Peyer's patch (tissue), 4 donors: ENCODE measurements at regions not wholly inside any gene's neighbourhood (a gene's known extent, or its start where the extent isn't known, plus 50 kb on each side); places are given as distances from the start of the nearest gene placed in this dataset.

Source experiments
- DNase-seq, 3 donors: peaks; one replicate each; pipeline ENCODE4 v3.0.0-alpha.2; 2017 to 2019
- H3K27ac ChIP-seq, 4 donors: fragments of 200-600 bp; sonication (generic); one replicate each; pipeline ENCODE4 v1.5.1; 2016 to 2019
- H3K27me3 ChIP-seq, 2 donors: fragments of 200-600 bp; sonication (generic); one replicate each; pipeline ENCODE4 v1.5.1; 2019
- H3K36me3 ChIP-seq, 3 donors: fragments of 200-600 bp; sonication (generic); one replicate each; pipeline ENCODE4 v1.5.1; 2016 to 2019
- H3K4me1 ChIP-seq, 4 donors: fragments of 200-600 bp; sonication (generic); one replicate each; pipeline ENCODE4 v1.5.1; 2016 to 2019
- H3K4me3 ChIP-seq, 4 donors: fragments of 200-600 bp; sonication (generic); 1 replicate in 3 of 4; 2 replicates in 1 of 4; pipeline ENCODE4 v1.5.1; 2016 to 2019; ENCODE audit warnings: mild to moderate bottlenecking in 1 of 4
- H3K9me3 ChIP-seq, 4 donors: fragments of 200-600 bp; sonication (generic); one replicate each; pipeline ENCODE4 v1.5.1; 2016 to 2019; ENCODE audit warnings: mild to moderate bottlenecking in 1 of 4
- CTCF ChIP-seq, 6 experiments: fragments of 450-650 bp in 4 of 6; fragments of 200-600 bp in 2 of 6; sonication (generic) in 1 of 6; IDR thresholded peaks; one replicate each; pipeline ENCODE4 v1.5.1; 2017 to 2019; ENCODE audit warnings: antibody characterized with exemption in 6 of 6, mild to moderate bottlenecking in 3 of 6, moderate library complexity in 1 of 6
- POLR2A ChIP-seq, 2 donors: fragments of 450-650 bp; IDR thresholded peaks; one replicate each; pipeline ENCODE4 v1.5.1; 2017; ENCODE audit warnings: antibody characterized with exemption in 2 of 2, mild to moderate bottlenecking in 2 of 2, moderate library complexity in 2 of 2

- Histone ChIP-seq H3K36me3 (no peaks in the 10 kb centered on the region), H3K4me1 (no peaks in the 10 kb centered on the region), H3K27ac (no peak overlapping the region), H3K4me3 (no peak overlapping the region), H3K9me3 (no peaks in the 10 kb centered on the region), H3K27me3 (no peaks in the 10 kb centered on the region)
- TF ChIP-seq CTCF (IDR thresholded peaks at IDR 0.05), result no peak
- TF ChIP-seq POLR2A (IDR thresholded peaks at IDR 0.05), result no peak
- no peak for DNase-seq
Observed at GRCh38 chr17:53538129-53538617, 284.6 kb upstream of the KIF2B start.

GRCh38 chr17:53527473-53527872, 295.3 kb upstream of the KIF2B start:
- DNase-seq, result no peak
- H3K4me3 ChIP-seq, result no peak overlapping the region
- no peak for TF ChIP-seq POLR2A (IDR thresholded peaks at IDR 0.05)
- no peak for TF ChIP-seq CTCF (IDR thresholded peaks at IDR 0.05)

GRCh38 chr17:53525590-53525989, 297.1 kb upstream of the KIF2B start:
- Histone ChIP-seq H3K4me1 (no peaks in the 10 kb centered on the region), H3K4me3 (no peak overlapping the region), H3K27ac (no peak overlapping the region), H3K36me3 (no peaks in the 10 kb centered on the region), H3K27me3 (no peaks in the 10 kb centered on the region), H3K9me3 (peaks cover 0 to 2% (median 0%) of the 10 kb centered on the region in 4 donors)
- DNase-seq, result no peak
- TF ChIP-seq POLR2A (IDR thresholded peaks at IDR 0.05) (no peak), CTCF (IDR thresholded peaks at IDR 0.05) (no peak)

More at GRCh38 chr17:53527473-53527872, 295.3 kb upstream of the KIF2B start:
- Histone ChIP-seq H3K27me3 (no peaks in the 10 kb centered on the region), H3K4me1 (no peaks in the 10 kb centered on the region), H3K36me3 (no peaks in the 10 kb centered on the region), H3K27ac (no peak overlapping the region), H3K9me3 (peaks cover 0 to 2% (median 0%) of the 10 kb centered on the region in 4 donors)

- TF ChIP-seq POLR2A (IDR thresholded peaks at IDR 0.05) (no peak), CTCF (IDR thresholded peaks at IDR 0.05) (no peak)
- Histone ChIP-seq H3K36me3 (no peaks in the 10 kb centered on the region), H3K4me1 (no peaks in the 10 kb centered on the region), H3K27me3 (no peaks in the 10 kb centered on the region), H3K27ac (no peak overlapping the region), H3K4me3 (no peak overlapping the region), H3K9me3 (no peaks in the 10 kb centered on the region)
- no peak for DNase-seq
Observed at GRCh38 chr17:53516636-53517035, 306.1 kb upstream of the KIF2B start.

- Histone ChIP-seq H3K4me3 (no peak overlapping the region), H3K36me3 (no peaks in the 10 kb centered on the region), H3K27me3 (no peaks in the 10 kb centered on the region), H3K4me1 (no peaks in the 10 kb centered on the region), H3K9me3 (no peaks in the 10 kb centered on the region), H3K27ac (no peak overlapping the region)
- no peak for DNase-seq
- no peak for TF ChIP-seq CTCF (IDR thresholded peaks at IDR 0.05)
- no peak for TF ChIP-seq POLR2A (IDR thresholded peaks at IDR 0.05)
Observed at GRCh38 chr17:53499277-53499676, 323.4 kb upstream of the KIF2B start.

GRCh38 chr17:53496356-53496755, 326.4 kb upstream of the KIF2B start:
- no peak for TF ChIP-seq POLR2A (IDR thresholded peaks at IDR 0.05)
- TF ChIP-seq CTCF (IDR thresholded peaks at IDR 0.05), result no peak
- Histone ChIP-seq H3K9me3 (no peaks in the 10 kb centered on the region), H3K36me3 (no peaks in the 10 kb centered on the region), H3K4me1 (no peaks in the 10 kb centered on the region), H3K27ac (no peak overlapping the region), H3K27me3 (no peaks in the 10 kb centered on the region), H3K4me3 (no peak overlapping the region)
- DNase-seq, result no peak
